OCI-LY7 (cell line): ENCODE measurements at regions not wholly inside any gene's neighbourhood (a gene's known extent, or its start where the extent isn't known, plus 50 kb on each side); places are given as distances from the start of the nearest gene placed in this dataset.

Experiments
- BruUV-seq: library from RNA; stranded (reverse); fragments of 400-500 nt; replicated peaks from 2 replicates; lab custom pipeline; 2021; lab: Mats Ljungman, UMichigan
- CTCF ChIA-PET: fragments of 300-600 bp; sonication (Branson Sonifier 250); formaldehyde crosslinking; loops from one replicate; lab custom pipeline; 2022; ENCODE audit warnings: antibody characterized with exemption; ENCODE audit not compliant: unreplicated experiment; lab: Charles Lee
- POLR2A ChIA-PET: fragments of 300-600 bp; sonication (Branson Sonifier 250); formaldehyde crosslinking; loops from one replicate; lab custom pipeline; 2022; ENCODE audit warnings: antibody characterized with exemption; lab: Charles Lee
- DNase-seq: peaks from one replicate; pipeline ENCODE4 v3.0.0-alpha.2; 2015; ENCODE audit warnings: low spot score
- H2AFZ ChIP-seq: fragments of 200-600 bp; sonication (generic), shearing (Covaris generic); 2 replicates; pipeline ENCODE4 v1.6.1; 2014; ENCODE audit warnings: mild to moderate bottlenecking, antibody characterized with exemption, low read length, moderate library complexity
- H3K27ac ChIP-seq: fragments of 200-600 bp; sonication (generic); 2 replicates; pipeline ENCODE4 v1.5.1; 2014; ENCODE audit warnings: mixed run types, low read depth, mild to moderate bottlenecking, moderate library complexity, low read length, inconsistent platforms; ENCODE audit not compliant: poor library complexity, severe bottlenecking
- H3K36me3 ChIP-seq: fragments of 200-600 bp; sonication (generic); 2 replicates; pipeline ENCODE4 v1.6.1; 2014; ENCODE audit warnings: mild to moderate bottlenecking, antibody characterized with exemption, low read length, moderate library complexity, mixed read lengths; ENCODE audit not compliant: insufficient read depth
- H3K4me1 ChIP-seq: fragments of 200-600 bp; sonication (generic); 2 replicates; pipeline ENCODE4 v1.5.1; 2014; ENCODE audit warnings: mild to moderate bottlenecking, low read length; ENCODE audit not compliant: insufficient read depth, poor library complexity, severe bottlenecking
- H3K4me2 ChIP-seq: fragments of 200-600 bp; sonication (generic); 2 replicates; pipeline ENCODE4 v1.6.1; 2014; ENCODE audit warnings: mild to moderate bottlenecking, low read length
- H3K4me3 ChIP-seq: fragments of 200-600 bp; sonication (generic); 2 replicates; pipeline ENCODE4 v1.5.1; 2014; ENCODE audit warnings: mild to moderate bottlenecking, low read depth, low read length; ENCODE audit not compliant: poor library complexity, severe bottlenecking
- H3K79me2 ChIP-seq: fragments of 200-600 bp; sonication (generic); 2 replicates; pipeline ENCODE4 v1.6.1; 2016; ENCODE audit warnings: low read depth, mild to moderate bottlenecking, low read length, moderate library complexity, mixed read lengths; ENCODE audit not compliant: insufficient read depth
- H3K9me2 ChIP-seq: fragments of 200-600 bp; sonication (generic); 2 replicates; pipeline ENCODE4 v1.6.1; 2016; ENCODE audit warnings: mild to moderate bottlenecking, low read length, mixed read lengths; ENCODE audit not compliant: insufficient read depth
- H3K9me3 ChIP-seq: fragments of 200-600 bp; sonication (generic); 2 replicates; pipeline ENCODE4 v1.6.1; 2014; ENCODE audit warnings: mild to moderate bottlenecking, mixed run types, low read length, mixed read lengths
- H4K20me1 ChIP-seq: fragments of 200-600 bp; sonication (generic); 2 replicates; pipeline ENCODE4 v1.6.1; 2014; ENCODE audit warnings: mild to moderate bottlenecking, antibody characterized with exemption, low read length, moderate library complexity, mixed read lengths; ENCODE audit not compliant: insufficient read depth
- CTCF ChIP-seq: fragments of 200-600 bp; sonication (generic); conservative IDR thresholded peaks from 2 replicates; pipeline ENCODE4 v1.5.1; 2014; ENCODE audit warnings: mild to moderate bottlenecking, antibody characterized with exemption, low read length, moderate library complexity, mixed read lengths
- EZH2phosphoT487 ChIP-seq: fragments of 200-600 bp; sonication (generic); IDR thresholded peaks from 2 replicates; pipeline ENCODE4 v1.6.1; 2018; ENCODE audit warnings: low read depth, borderline replicate concordance, mild to moderate bottlenecking, mixed run types, antibody characterized with exemption, low read length, moderate library complexity, mixed read lengths
- intact Hi-C: fragments of 100-400 bp; cut with micrococcal nuclease; formaldehyde crosslinking; loops from one replicate; pipeline ENCODE4 v1.10.0; 2022; ENCODE audit not compliant: unreplicated experiment

GRCh38 chr1:172827841-172828240 is 168.9 kb downstream of the FASLG start:
- H4K20me1 ChIP-seq, result no peaks in the 10 kb centered on the region

GRCh38 chr1:172832006-172832725 is 173.3 kb downstream of the FASLG start:
- ChIA-PET CTCF (no interaction called here), POLR2A (interaction anchor here (1.2 kb wide), 1 partner anchor 13 kb away, joined by 3 read pairs; no protein-coding TSS in a partner anchor)
- intact Hi-C loops, result no loop called here
- no peaks in the 10 kb centered on the region for H3K9me3 ChIP-seq
- H4K20me1 ChIP-seq, result no peaks in the 10 kb centered on the region
- no peaks in the 10 kb centered on the region for H3K36me3 ChIP-seq
- H3K79me2 ChIP-seq, result no peaks in the 10 kb centered on the region
- no peak overlapping the region for H3K27ac ChIP-seq
- BruUV-seq, result no TSS peak
- H3K4me1 ChIP-seq, result peaks cover 9% of the 10 kb centered on the region
- H3K4me2 ChIP-seq, result peak overlapping the region; percentile 12
- no peak overlapping the region for H3K4me3 ChIP-seq
- TF ChIP-seq EZH2phosphoT487, result no peak
- TF ChIP-seq CTCF, result no peak
- H2AFZ ChIP-seq, result no peak overlapping the region
- no peaks in the 10 kb centered on the region for H3K9me2 ChIP-seq
- peak; percentile 42 for DNase-seq

More at GRCh38 chr1:172827841-172828240, 168.9 kb downstream of the FASLG start:
- H2AFZ ChIP-seq, result no peak overlapping the region
- H3K4me1 ChIP-seq, result peaks cover 15% of the 10 kb centered on the region
- POLR2A ChIA-PET, result interaction anchor here (1.2 to 3.2 kb wide), 5 partner anchors 9 to 374 kb away, joined by 3 to 12 read pairs (median 3); no protein-coding TSS in a partner anchor
- H3K36me3 ChIP-seq, result no peaks in the 10 kb centered on the region
- intact Hi-C loops, result loop anchor here (10.0 kb wide), 1 partner anchor 287 kb away; no protein-coding TSS in a partner anchor
- H3K9me3 ChIP-seq, result no peaks in the 10 kb centered on the region
- no peak overlapping the region for H3K4me3 ChIP-seq
- BruUV-seq, result no TSS peak
- DNase-seq, result no peak
- CTCF ChIA-PET, result no interaction called here
- H3K4me2 ChIP-seq, result no peak overlapping the region
- TF ChIP-seq CTCF (no peak), EZH2phosphoT487 (no peak)
- no peaks in the 10 kb centered on the region for H3K9me2 ChIP-seq
- no peak overlapping the region for H3K27ac ChIP-seq
- H3K79me2 ChIP-seq, result no peaks in the 10 kb centered on the region

- Histone ChIP-seq H3K79me2 (no peaks in the 10 kb centered on the region), H2AFZ (no peak overlapping the region), H3K36me3 (no peaks in the 10 kb centered on the region), H3K27ac (no peak overlapping the region), H3K4me3 (no peak overlapping the region), H3K9me2 (no peaks in the 10 kb centered on the region), H3K4me2 (no peak overlapping the region), H3K9me3 (no peaks in the 10 kb centered on the region), H4K20me1 (no peaks in the 10 kb centered on the region), H3K4me1 (peaks cover 9% of the 10 kb centered on the region)
- no peak for TF ChIP-seq EZH2phosphoT487
- no peak for TF ChIP-seq CTCF
- DNase-seq, result no peak
- ChIA-PET POLR2A (interaction anchor here (0.5 to 1.5 kb wide), 2 partner anchors 8 to 9 kb away, joined by 4 read pairs; no protein-coding TSS in a partner anchor), CTCF (no interaction called here)
- intact Hi-C loops, result no loop called here
- no TSS peak for BruUV-seq
Observed at GRCh38 chr1:172833954-172834353, 175.1 kb downstream of the FASLG start.
